H1 (cell line): ENCODE measurements at regions not wholly inside any gene's neighbourhood (a gene's known extent, or its start where the extent isn't known, plus 50 kb on each side); places are given as distances from the start of the nearest gene placed in this dataset.

Experiments used
- CTCF ChIA-PET: fragments of 300-600 bp; sonication (Branson Sonifier 250); formaldehyde crosslinking; loops from one replicate; lab custom pipeline; 2021; ENCODE audit not compliant: partially characterized antibody; lab: Charles Lee
- POLR2A ChIA-PET: fragments of 300-600 bp; sonication (Branson Sonifier 250); formaldehyde crosslinking; loops from one replicate; lab custom pipeline; 2021; ENCODE audit warnings: inconsistent platforms; ENCODE audit not compliant: partially characterized antibody; lab: Charles Lee
- DNase-seq, 2 experiments: peaks; one replicate each; pipeline versions ENCODE4 v3.0.0 to v3.0.0-alpha.2; 2010 to 2022; ENCODE audit warnings: low spot score in 2 of 2, low read depth in 1 of 2, mixed read lengths in 1 of 2
- FAIRE-seq: peaks from 2 replicates; lab custom pipeline; 2011; peaks lifted over from hg19 to GRCh38; lab: Jason Lieb, UNC
- H2AFZ ChIP-seq: 2 replicates; pipeline ENCODE4 v1.8.1; 2012; ENCODE audit warnings: low read length, inconsistent platforms
- H2AK5ac ChIP-seq: 2 replicates; pipeline ENCODE4 v1.6.1; 2013; ENCODE audit warnings: low read depth, low read length
- H2BK120ac ChIP-seq: replicated peaks from 2 replicates; pipeline ENCODE3; 2013; ENCODE audit warnings: low read depth, low read length, inconsistent platforms
- H2BK12ac ChIP-seq: 2 replicates; pipeline ENCODE4 v1.6.1; 2013; ENCODE audit warnings: low read depth, low read length
- H2BK15ac ChIP-seq: 2 replicates; pipeline ENCODE4 v1.6.1; 2013; ENCODE audit warnings: low read length
- H2BK20ac ChIP-seq: 2 replicates; pipeline ENCODE4 v1.6.1; 2013; ENCODE audit warnings: low read length
- H2BK5ac ChIP-seq: 2 replicates; pipeline ENCODE4 v1.6.1; 2013; ENCODE audit warnings: low read depth, low read length
- H3K14ac ChIP-seq: 2 replicates; pipeline ENCODE4 v1.6.1; 2013; ENCODE audit warnings: inconsistent platforms; ENCODE audit not compliant: insufficient read length
- H3K18ac ChIP-seq: 2 replicates; pipeline ENCODE4 v1.6.1; 2013; ENCODE audit warnings: low read length; ENCODE audit errors: extremely low read depth
- H3K23ac ChIP-seq: 2 replicates; pipeline ENCODE4 v1.6.1; 2013; ENCODE audit warnings: inconsistent platforms; ENCODE audit not compliant: insufficient read length
- H3K23me2 ChIP-seq: 2 replicates; pipeline ENCODE4 v1.6.1; 2013; ENCODE audit warnings: low read depth, low read length
- H3K27ac ChIP-seq: 2 replicates; pipeline ENCODE4 v1.6.1; 2011; ENCODE audit warnings: low read depth, low read length, inconsistent platforms
- H3K27me3 ChIP-seq, 4 experiments: replicated peaks in 1 of 4; 1 replicate in 1 of 4; 2 replicates in 3 of 4; pipeline versions ENCODE4 v1.6.1 to v1.8.1; 2011 to 2013; ENCODE audit warnings: low read length in 3 of 4, mild to moderate bottlenecking in 3 of 4, inconsistent platforms in 2 of 4, mixed read lengths in 2 of 4, moderate library complexity in 1 of 4; ENCODE audit not compliant: control insufficient read depth in 3 of 4, insufficient read depth in 3 of 4; ENCODE audit errors: extremely low read depth in 1 of 4
- H3K36me3 ChIP-seq, 4 experiments: 2 replicates each; pipeline versions ENCODE4 v1.6.1 to v1.8.1; 2011 to 2013; ENCODE audit warnings: mild to moderate bottlenecking in 4 of 4, low read length in 3 of 4, moderate library complexity in 2 of 4, control low read depth in 1 of 4, inconsistent platforms in 1 of 4; ENCODE audit not compliant: insufficient read depth in 4 of 4, control insufficient read depth in 2 of 4
- H3K4ac ChIP-seq: replicated peaks from 2 replicates; pipeline ENCODE3; 2013; ENCODE audit warnings: low read length, low read depth, mixed read lengths, inconsistent platforms; ENCODE audit not compliant: insufficient read length
- H3K4me1 ChIP-seq, 4 experiments: replicated peaks in 1 of 4; 1 replicate in 1 of 4; 2 replicates in 3 of 4; pipeline versions ENCODE4 v1.6.1 to v1.8.1; 2011 to 2013; ENCODE audit warnings: low read length in 3 of 4, inconsistent platforms in 2 of 4, mixed read lengths in 1 of 4; ENCODE audit not compliant: insufficient read depth in 4 of 4, control insufficient read depth in 3 of 4
- H3K4me2 ChIP-seq, 2 experiments: 2 replicates each; pipeline versions ENCODE4 v1.6.1 to v1.8.1; 2011 to 2013; ENCODE audit warnings: low read depth in 2 of 2, low read length in 2 of 2, control low read depth in 1 of 2, inconsistent platforms in 1 of 2, mild to moderate bottlenecking in 1 of 2; ENCODE audit not compliant: insufficient read depth in 1 of 2
- H3K4me3 ChIP-seq, 4 experiments: fragments of 200-600, 300-600 bp in 1 of 4; sonication (generic), shearing (Covaris generic), sonication (Bioruptor Twin) in 1 of 4; 2 replicates each; pipeline versions ENCODE4 v1.5.1 to v1.8.1; 2011 to 2016; ENCODE audit warnings: low read length in 4 of 4, low read depth in 3 of 4, control low read depth in 2 of 4, inconsistent platforms in 2 of 4, mild to moderate bottlenecking in 2 of 4, mixed read lengths in 1 of 4, moderate library complexity in 1 of 4; ENCODE audit not compliant: insufficient read depth in 2 of 4; ENCODE audit errors: extremely low read depth in 1 of 4
- H3K56ac ChIP-seq: replicated peaks from 2 replicates; pipeline ENCODE3; 2013; ENCODE audit warnings: low read depth, mild to moderate bottlenecking, mixed read lengths, low read length, inconsistent platforms; ENCODE audit not compliant: insufficient read length
- H3K79me1 ChIP-seq: 2 replicates; pipeline ENCODE4 v1.6.1; 2013; ENCODE audit warnings: low read depth, low read length, control low read depth
- H3K79me2 ChIP-seq, 2 experiments: 2 replicates each; pipeline versions ENCODE4 v1.6.1 to v1.8.1; 2012 to 2013; ENCODE audit warnings: low read length in 2 of 2, mild to moderate bottlenecking in 2 of 2, inconsistent platforms in 1 of 2; ENCODE audit not compliant: insufficient read depth in 2 of 2, control insufficient read depth in 1 of 2
- H3K9ac ChIP-seq, 4 experiments: replicated peaks in 1 of 4; 1 replicate in 1 of 4; 2 replicates in 3 of 4; pipeline versions ENCODE4 v1.6.1 to v1.8.1; 2011 to 2013; ENCODE audit warnings: low read depth in 3 of 4, low read length in 3 of 4, control low read depth in 2 of 4, mild to moderate bottlenecking in 2 of 4, moderate library complexity in 2 of 4, inconsistent platforms in 1 of 4; ENCODE audit errors: extremely low read depth in 1 of 4
- H3K9me3 ChIP-seq, 2 experiments: 2 replicates each; pipeline versions ENCODE4 v1.6.1 to v1.8.1; 2012 to 2013; ENCODE audit warnings: mild to moderate bottlenecking in 2 of 2, moderate library complexity in 2 of 2, control low read depth in 1 of 2, inconsistent platforms in 1 of 2, low read depth in 1 of 2, low read length in 1 of 2, mixed read lengths in 1 of 2; ENCODE audit not compliant: insufficient read depth in 2 of 2
- H4K20me1 ChIP-seq, 2 experiments: replicated peaks in 1 of 2; 2 replicates each; pipeline versions ENCODE3 to v1.8.1; 2011 to 2013; ENCODE audit warnings: inconsistent platforms in 2 of 2, low read length in 2 of 2, mild to moderate bottlenecking in 1 of 2; ENCODE audit not compliant: insufficient read depth in 2 of 2, control insufficient read depth in 1 of 2
- H4K5ac ChIP-seq: 2 replicates; pipeline ENCODE4 v1.6.1; 2013; ENCODE audit warnings: low read length, low read depth, mixed read lengths, inconsistent platforms; ENCODE audit not compliant: insufficient read length
- H4K8ac ChIP-seq: 2 replicates; pipeline ENCODE4 v1.8.0; 2013; ENCODE audit warnings: mild to moderate bottlenecking, moderate library complexity, low read length, inconsistent platforms; ENCODE audit not compliant: insufficient read depth; ENCODE audit errors: extremely low read depth
- H4K91ac ChIP-seq: replicated peaks from 2 replicates; pipeline ENCODE3; 2013; ENCODE audit warnings: low read length, mixed read lengths, inconsistent platforms; ENCODE audit not compliant: insufficient read length
- SP1 ChIP-seq: IDR thresholded peaks from 2 replicates; pipeline ENCODE4 v1.6.1; 2011; ENCODE audit warnings: low read depth, low read length
- YY1 ChIP-seq: IDR thresholded peaks from 2 replicates; pipeline ENCODE4 v1.6.1; 2011; ENCODE audit warnings: low read depth, mild to moderate bottlenecking, low read length
- WGBS, 2 experiments: shearing (Covaris generic) in 1 of 2; methylation state at CpG; one replicate each; pipeline versions ENCODE4 v1.1.6 to v1.1.7; 2013 to 2015; ENCODE audit warnings: low lambda C conversion rate in 2 of 2, mixed read lengths in 2 of 2, inconsistent platforms in 1 of 2, low coverage in 1 of 2, missing lambda C conversion rate in 1 of 2; ENCODE audit not compliant: insufficient replicate concordance in 2 of 2, insufficient coverage in 1 of 2, insufficient read length in 1 of 2; ENCODE audit errors: extremely low coverage in 1 of 2, missing lambda C conversion rate in 1 of 2; 5-methylcytosine and 5-hydroxymethylcytosine counted together

GRCh38 chr12:34286483-34286882 lies 264.2 kb downstream of the ALG10 start:
- Histone ChIP-seq H4K8ac (no peak overlapping the region), H3K79me2 (no peaks in the 10 kb centered on the region), H3K36me3 (no peaks in the 10 kb centered on the region), H3K9me3 (peaks cover 71 to 91% of the 10 kb centered on the region in 2 experiments), H2BK15ac (no peak overlapping the region), H4K20me1 (no peaks in the 10 kb centered on the region), H3K23ac (no peak overlapping the region), H2BK20ac (no peak overlapping the region), H3K27ac (no peak overlapping the region), H3K56ac (no peak overlapping the region), H2BK120ac (no peak overlapping the region), H2BK5ac (no peak overlapping the region), H4K5ac (no peak overlapping the region), H3K4me1 (no peaks in the 10 kb centered on the region), H3K79me1 (no peaks in the 10 kb centered on the region), H2AFZ (no peak overlapping the region), H3K9ac (no peak overlapping the region), H2BK12ac (no peak overlapping the region), H3K14ac (no peak overlapping the region), H4K91ac (no peak overlapping the region), H3K23me2 (no peaks in the 10 kb centered on the region), H3K18ac (no peak overlapping the region), H3K27me3 (no peaks in the 10 kb centered on the region), H3K4me3 (no peak overlapping the region), H3K4me2 (no peak overlapping the region), H2AK5ac (no peak overlapping the region), H3K4ac (no peak overlapping the region)
- FAIRE-seq (no peak), DNase-seq (no peak)
- ChIA-PET POLR2A (no interaction called here), CTCF (no interaction called here)
- TF ChIP-seq YY1 (no peak), SP1 (no peak)
- 69% methylated on average over 5 of the region's 5 CpGs; no CpG with 5 or more reads in 1 of the 2 experiments for WGBS, 2 experiments
